ENCODE measurements at regions not wholly inside any gene's neighbourhood (a gene's known extent, or its start where the extent isn't known, plus 50 kb on each side); places are given as distances from the start of the nearest gene placed in this dataset.

DNA sequence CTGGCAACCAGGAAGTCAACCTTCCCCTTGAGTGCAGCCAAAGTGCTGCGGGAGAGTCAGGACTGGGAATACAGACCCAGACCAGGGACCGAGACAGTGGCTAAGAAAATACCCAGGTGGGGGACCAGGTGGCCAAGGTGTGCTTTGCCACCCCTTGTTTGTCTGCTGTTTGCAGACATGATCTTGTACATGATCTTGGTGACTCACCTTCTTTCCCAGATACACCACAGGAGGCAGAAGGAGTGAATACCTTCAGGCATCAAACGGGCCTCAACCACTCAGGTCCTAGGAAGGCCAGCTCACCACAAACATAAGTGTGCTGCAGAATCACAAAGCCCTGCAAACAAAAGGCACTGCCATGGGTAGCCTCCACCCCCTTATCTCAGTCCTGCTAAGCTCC, 62.0 kb downstream of the CNGA2 start:
- DNase-seq, result no peak

DNA sequence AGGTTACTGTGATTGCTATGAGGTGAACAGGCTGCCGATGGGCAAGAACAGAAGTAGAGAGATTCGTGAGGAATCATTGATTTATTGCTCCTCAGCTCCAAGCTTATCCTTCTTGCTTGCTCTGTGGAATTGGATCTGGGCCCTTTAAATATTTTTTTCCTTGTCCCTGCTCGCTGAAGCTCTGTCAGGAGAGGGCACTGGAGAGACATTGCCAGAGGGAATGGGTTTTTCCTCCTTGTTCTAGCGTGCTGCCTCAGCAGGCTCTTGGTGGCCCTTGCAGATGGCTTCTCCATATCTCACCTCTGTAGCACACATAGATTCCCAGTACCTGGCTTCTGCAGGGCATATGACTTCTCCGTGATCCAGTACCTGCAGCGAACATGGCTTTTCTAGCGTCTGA, 67.4 kb downstream of the CNGA2 start:
- no peak for DNase-seq

DNA sequence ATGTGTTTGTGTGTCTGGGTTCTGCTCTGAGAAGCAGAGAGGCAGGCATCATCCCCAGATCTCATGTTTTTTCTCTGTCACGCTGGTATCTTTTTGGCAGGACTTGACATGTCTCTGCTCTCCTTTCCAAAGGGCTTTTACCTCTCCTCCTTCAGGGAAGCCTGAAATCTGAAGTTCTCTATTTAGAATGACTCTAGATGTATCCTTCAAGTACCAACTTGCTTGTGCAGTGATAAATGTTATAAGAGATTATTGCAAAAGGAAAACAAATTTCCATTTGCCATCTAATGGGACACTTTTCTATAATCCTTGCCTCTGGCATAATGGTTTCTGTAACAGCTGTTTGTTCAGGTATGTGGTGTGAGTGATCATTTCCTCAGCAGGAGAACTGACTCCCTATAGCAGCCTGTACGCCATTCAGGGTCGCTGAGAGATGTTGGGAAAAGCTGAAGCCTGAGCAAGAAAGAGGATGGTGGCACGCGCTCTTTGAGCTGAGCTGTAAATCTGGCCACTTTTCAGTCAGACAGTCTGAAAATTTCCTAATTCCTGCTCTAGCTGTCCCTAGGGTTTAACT, 72.5 kb downstream of the CNGA2 start:
- DNase-seq, result no peak

DNA sequence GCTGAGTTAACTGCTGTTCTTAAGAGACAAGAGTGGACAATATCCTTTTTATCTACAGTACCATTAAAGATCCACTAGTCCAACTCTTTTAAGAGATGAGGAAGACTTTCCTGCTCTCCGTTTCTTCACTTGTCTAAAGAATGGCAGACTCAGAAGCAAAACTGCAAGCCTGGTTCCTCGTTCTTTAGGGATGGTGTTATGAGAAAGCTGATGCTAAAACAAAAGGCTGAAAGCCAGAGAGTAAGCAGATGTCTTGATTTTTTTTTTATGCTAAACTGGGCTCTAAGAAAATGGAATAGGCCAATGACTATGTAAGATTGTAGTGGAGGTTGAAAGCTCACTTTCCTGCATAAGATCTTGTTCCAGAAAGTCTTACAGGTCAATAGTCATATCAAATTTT, 78.1 kb downstream of the CNGA2 start:
- no peak for DNase-seq

DNA sequence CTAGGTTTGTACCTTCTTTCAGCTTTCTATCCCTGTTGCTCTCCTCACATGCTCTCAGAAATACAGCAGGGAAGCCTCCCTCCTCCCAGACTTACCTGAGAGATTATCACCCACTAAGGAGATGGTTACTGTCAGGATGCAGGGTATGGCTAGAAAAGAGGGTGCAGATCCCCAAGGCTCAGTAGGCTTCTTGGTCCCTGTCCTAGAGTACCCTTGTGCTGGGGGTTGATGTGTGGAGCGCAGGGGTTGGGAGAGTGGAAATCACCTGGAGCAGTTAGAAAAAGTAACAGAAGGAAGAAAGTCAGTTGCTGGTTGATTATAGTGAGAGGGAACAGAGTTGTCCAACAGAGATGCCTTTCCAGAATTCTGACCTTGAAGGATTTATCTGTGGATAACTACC, 80.2 kb downstream of the CNGA2 start:
- DNase-seq, result no peak

DNA sequence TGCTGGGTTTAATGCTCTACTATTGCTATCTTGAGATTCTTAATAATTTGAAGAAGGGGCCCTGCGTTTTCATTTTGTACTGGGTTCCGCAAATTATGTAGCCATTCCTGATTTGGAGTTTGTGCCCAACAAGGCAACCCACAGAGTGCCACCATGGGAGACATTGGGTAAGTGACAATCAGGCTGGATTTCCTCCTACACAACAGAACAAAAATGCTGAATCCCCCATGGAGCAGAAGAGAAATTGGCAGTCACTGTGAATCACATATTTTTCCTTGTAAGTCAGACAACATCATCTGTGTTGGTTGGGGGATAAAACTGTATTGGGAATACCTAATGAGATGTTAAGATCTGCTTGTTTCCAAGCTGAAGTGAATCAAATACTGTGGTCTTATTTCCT, 80.9 kb downstream of the CNGA2 start:
- no peak for DNase-seq

DNA sequence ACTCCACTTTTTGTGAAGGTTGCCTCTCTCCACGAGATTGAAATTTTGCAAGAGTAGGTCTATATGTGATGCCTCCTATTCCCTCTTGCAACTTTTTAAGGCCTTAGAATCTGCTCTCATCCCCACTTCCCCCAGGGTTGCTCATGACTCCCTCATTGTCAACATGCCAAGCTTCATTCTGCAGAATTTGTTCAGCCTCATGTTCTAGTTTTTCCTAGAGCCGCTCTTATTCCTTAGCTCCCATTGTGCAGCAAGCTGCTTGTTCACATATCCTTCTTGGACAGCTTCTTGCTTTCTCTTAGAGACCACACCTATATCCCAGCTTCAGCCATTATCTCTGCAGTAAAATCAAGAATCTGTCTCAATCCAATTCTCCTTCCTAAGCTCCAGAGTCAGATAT, 82.4 kb downstream of the CNGA2 start:
- DNase-seq, result no peak

DNA sequence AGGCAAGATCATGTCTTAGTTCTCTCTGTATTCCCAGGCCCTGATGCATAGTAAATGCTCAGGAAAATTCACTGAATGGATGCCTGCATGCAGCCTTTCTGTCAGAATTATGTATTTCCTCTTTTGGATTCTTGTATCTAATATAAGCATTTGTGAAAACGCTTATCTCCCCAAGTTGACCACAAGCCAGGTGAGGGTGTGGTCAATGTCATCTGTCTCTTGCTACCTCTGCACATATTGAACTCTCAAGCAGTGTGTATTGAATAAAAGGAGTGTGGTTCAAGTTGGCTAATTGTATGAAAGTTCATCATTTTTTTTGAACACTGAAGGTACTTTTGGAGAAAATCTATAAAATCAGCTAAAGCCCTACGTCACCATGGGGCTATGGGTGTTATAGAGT, 84.3 kb downstream of the CNGA2 start:
- no peak for DNase-seq

DNA sequence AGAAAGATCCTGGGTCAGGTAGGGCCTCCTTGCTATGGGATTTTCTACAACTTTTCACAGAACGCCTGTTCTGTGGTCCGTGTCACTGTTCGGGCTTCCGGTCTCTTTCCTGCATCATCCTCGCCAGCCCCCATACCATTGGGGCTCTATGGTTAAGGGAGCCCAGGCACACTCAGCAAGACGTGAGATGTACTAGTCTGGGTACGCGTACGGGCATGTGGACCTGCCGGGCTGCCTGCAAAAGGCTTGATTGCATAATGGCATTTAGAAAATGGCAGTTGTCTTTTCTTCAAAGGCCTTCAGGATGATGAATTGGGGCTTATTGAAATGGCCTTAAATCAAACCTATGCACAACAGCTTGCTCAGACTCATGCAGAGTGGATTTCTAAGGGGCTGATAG, 86.7 kb downstream of the CNGA2 start:
- no peak for DNase-seq

DNA sequence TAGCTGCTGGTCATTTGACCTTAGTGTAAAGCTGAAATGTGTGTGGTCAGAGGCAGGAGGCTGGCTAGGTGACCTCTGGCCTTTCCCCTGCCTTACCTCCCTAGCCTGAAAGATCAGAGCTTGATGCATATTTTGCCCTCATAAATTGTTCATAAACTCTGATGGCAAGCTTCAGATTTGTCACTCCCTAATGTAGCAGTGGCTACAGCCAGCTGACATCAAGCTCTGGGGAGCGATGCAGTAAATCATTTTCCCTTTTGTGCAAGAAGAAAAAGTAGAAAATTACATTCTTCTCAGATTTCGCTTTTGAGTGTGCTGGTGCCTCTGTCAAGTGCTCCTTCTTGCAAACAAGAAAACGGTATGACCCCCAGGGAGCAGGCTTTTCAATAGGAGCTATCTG, 87.7 kb upstream of the MAGEA4 start:
- DNase-seq, result no peak

DNA sequence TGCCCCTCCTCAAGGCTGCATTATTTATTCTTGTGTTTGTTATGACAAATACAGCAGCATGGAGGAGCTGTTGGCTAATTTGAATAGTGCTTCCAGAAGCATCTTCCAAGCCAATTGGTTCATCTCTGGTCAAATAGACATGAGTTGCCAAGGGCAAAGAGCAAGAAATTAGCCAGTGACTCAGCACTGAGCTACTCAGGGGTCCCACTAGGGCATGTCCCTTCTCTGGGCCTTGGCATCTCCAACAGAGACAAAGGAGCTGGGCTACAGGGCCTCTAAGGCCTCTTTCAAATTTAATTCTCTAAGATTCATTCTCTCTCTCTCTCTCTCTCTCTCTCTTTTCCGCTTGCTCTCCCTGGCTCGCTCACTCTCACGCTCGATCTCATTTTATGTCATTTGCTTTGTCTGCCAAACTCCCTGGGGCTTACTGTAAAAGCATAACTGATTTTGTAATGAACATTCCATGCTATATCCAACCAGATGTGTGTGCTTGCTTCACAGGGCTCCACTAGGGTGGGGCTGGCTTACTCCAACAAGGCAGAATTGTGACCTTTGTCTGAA, 86.7 kb upstream of the MAGEA4 start:
- DNase-seq, result peak; percentile 12

DNA sequence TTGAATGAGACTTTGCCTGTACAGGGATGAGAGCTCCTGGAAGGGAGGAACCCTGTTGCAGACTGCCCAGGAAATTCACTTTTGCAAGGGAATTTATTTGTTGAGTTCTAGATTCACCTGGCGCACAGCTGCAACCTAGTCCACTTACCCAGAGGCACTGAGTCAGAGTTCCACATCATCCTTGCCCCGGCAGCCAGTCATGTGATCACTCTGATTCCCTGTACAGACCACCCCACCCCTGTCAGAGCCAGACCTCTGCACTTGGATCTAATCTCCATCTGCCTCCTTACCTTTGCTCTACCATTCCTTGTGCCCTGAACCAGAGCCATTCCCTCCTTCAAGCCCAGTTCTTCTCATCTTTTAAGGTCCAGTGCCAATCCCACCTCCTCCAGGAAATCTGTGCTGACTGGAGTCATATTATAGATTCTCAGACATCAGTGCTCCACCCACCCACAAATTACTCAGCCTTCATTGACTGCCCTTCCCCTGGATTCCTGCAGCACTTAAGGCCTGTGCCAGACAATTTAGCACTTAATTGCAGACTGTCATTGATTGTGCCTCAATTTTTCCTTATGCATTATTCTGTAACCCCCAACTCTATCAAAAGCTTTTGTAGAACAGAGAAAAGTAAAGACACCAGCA, 84.1 kb upstream of the MAGEA4 start:
- DNase-seq, result no peak

DNA sequence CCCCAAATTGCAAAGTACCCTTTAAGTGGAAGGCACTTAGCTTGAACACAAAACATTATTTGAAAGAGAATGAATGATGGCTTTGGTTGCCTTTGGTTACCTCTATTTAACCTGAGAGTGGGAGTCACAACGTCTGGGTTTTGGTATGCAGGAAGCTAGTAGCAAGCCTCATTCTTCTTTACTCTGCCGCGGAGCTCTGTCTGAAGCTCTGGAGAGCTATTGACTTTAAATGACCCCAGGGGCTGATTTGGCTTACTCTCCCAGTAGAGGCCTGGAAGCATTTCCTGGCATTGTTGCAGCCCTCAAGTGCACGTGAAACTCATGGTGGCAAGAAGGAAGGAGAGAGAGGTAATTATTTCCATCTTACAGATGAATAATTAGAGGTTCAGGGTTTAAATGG, 81.8 kb upstream of the MAGEA4 start:
- no peak for DNase-seq

DNA sequence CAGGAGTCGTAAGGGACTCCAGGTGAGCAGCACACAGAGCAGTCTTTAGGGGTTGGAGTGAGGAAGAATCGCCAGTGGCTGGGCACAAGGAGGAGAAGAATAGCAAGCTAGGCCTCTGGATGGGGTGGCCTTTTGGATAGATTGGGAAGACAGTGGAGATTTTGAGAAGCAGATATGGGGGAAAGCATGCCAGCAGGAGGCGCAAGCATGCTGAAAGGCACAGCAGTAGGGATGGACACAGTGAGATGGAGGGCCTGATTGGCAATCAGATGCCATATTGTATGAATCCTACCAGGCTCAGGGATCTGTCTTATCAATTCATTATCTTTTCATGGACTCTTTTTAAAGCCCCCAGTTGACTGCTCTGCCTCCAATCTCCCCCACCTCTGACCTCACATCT, 60.4 kb upstream of the MAGEA4 start:
- no peak for DNase-seq

DNA sequence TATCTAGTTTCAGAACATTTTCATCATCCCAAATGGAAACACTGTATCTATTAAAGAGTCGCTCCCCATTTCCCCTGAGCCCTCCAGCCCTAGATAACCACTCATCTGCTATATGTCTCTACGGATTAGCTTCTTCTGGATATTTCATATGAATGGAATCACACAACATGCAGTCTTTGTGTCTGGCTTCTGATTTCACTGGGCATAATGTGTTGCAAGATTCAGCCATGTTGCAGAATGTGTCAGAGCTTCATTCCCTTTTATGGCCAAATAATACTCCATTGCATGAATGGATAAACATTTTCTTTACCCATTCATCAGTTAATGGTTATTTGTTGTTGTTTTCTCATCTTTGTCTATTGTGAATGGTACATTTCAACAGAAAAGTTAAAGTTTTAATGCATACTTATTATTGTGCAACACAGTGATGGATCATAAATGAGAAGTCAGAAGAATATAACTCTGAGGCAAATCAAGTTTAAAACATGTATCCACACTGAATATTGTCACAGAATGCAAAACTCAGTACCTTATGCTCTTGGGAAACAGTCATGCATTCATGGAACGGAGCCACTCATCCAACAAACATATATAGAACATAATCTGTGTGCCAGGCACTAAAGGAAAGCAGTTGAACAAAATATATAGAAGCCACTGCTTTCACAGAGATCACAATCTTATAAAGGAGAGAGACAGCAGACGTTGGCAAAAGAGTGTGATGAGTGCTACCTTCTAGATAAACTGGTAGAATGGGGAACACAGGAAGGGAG, 57.8 kb upstream of the MAGEA4 start:
- no peak for DNase-seq

DNA sequence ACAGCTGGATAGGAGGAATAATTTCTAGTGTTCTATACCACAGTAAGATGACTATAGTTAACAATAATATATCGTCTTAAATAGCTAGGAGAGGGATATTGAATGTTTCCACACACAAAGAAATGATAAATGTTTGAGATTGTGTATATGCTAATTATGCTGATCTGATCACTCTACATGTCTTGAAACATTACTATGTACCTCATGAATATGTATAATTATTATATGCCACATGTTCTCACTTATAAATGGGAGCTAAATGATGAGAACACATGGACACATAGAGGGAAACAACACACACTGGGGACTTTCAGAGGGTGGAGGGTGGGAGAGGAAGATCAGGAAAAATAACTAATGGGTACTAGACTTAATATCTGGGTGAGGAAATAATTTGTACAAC, 53.2 kb upstream of the MAGEA4 start:
- DNase-seq, result no peak

DNA sequence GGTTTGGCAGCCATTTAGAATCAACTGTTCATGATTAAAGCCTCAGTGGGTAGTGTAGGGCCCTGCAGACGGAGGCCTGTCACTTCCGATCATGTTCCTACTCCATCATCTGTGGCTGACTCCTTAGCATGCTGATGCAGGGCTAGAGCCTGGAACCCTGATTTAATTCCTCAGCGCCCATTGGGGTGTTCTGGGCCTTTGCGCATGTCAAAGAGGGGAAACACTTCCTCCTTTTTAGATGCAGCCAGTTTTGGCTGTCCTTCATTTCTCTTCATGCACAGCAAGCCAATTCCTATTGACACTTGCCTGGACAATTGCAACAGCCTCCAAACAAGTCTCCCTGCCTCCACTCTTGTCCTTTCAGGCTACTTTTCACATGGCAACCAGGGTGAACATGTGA, 51.9 kb upstream of the MAGEA4 start:
- no peak for DNase-seq
